ENCODE measurements at regions not wholly inside any gene's neighbourhood (a gene's known extent, or its start where the extent isn't known, plus 50 kb on each side); places are given as distances from the start of the nearest gene placed in this dataset.

GRCh38 chr9:126160067-126160853 is 166.4 kb upstream of the MVB12B start:
- TF ChIP-seq BACH2 (CRISPR knock-in tag; IDR thresholded peaks at IDR 0.05; ENCODE audit: borderline replicate concordance) (no peak), TCF4 (CRISPR knock-in tag; IDR thresholded peaks at IDR 0.05; ENCODE audit: borderline replicate concordance) (no peak), ZFP3 (CRISPR knock-in tag; IDR thresholded peaks at IDR 0.05) (no peak), ARNTL (CRISPR knock-in tag; IDR thresholded peaks at IDR 0.05; ENCODE audit: borderline replicate concordance, low read depth) (no peak), RARB (CRISPR knock-in tag; IDR thresholded peaks at IDR 0.05) (no peak), GLIS3 (CRISPR knock-in tag; IDR thresholded peaks at IDR 0.05) (no peak), ISL1 (CRISPR knock-in tag; IDR thresholded peaks at IDR 0.05) (no peak), PATZ1 (CRISPR knock-in tag; IDR thresholded peaks at IDR 0.05; ENCODE audit: borderline replicate concordance) (no peak), ZFP30 (CRISPR knock-in tag; IDR thresholded peaks at IDR 0.05) (no peak)
